Endothelial cell of umbilical vein (primary cell): ENCODE measurements at regions not wholly inside any gene's neighbourhood (a gene's known extent, or its start where the extent isn't known, plus 50 kb on each side); places are given as distances from the start of the nearest gene placed in this dataset. TPM values are rescaled to one million over a fixed set of nuclear protein-coding genes. Genes with fewer than 3 reads are reported as not detected.
A peak's percentile ranks its signal among the peaks of the same experiment; 100 is the strongest.

Experiments
- BruUV-seq: library from RNA; stranded (reverse); fragments of 400-500 nt; replicated peaks from 2 replicates; lab custom pipeline; 2021; lab: Mats Ljungman, UMichigan
- CTCF ChIA-PET: fragments of 300-600, 350-600 bp; sonication (Branson Sonifier 250); formaldehyde crosslinking; loops from one replicate; lab custom pipeline; 2021; ENCODE audit warnings: antibody characterized with exemption, inconsistent platforms; lab: Charles Lee
- POLR2A ChIA-PET: fragments of 300-600, 350-600 bp; sonication (Branson Sonifier 250); formaldehyde crosslinking; loops from one replicate; lab custom pipeline; 2021; ENCODE audit warnings: antibody characterized with exemption, inconsistent platforms; lab: Charles Lee
- DNase-seq: peaks from one replicate; pipeline ENCODE4 v3.0.0-alpha.2; 2011; ENCODE audit warnings: low read depth, low spot score
- FAIRE-seq: peaks from 2 replicates; lab custom pipeline; 2011; peaks lifted over from hg19 to GRCh38; lab: Jason Lieb, UNC
- H2AFZ ChIP-seq: 2 replicates; pipeline ENCODE4 v1.6.0; 2012; ENCODE audit warnings: low read depth, low read length, control low read depth, inconsistent platforms
- H3K27ac ChIP-seq: 2 replicates; pipeline ENCODE4 v1.5.1; 2011; ENCODE audit warnings: low read depth, mild to moderate bottlenecking, control low read depth, low read length, moderate library complexity; ENCODE audit not compliant: insufficient read depth
- H3K27me3 ChIP-seq, 2 experiments: 2 replicates each; pipeline versions ENCODE4 v1.6.0 to v1.6.1; 2011; ENCODE audit warnings: low read length in 2 of 2, mixed read lengths in 1 of 2; ENCODE audit not compliant: control insufficient read depth in 2 of 2, insufficient read depth in 2 of 2
- H3K36me3 ChIP-seq, 2 experiments: 2 replicates in 1 of 2; 3 replicates in 1 of 2; pipeline ENCODE4 v1.5.1; 2011; ENCODE audit warnings: low read length in 2 of 2, mild to moderate bottlenecking in 1 of 2, moderate library complexity in 1 of 2; ENCODE audit not compliant: control insufficient read depth in 2 of 2, insufficient read depth in 2 of 2; ENCODE audit errors: extremely low read depth in 1 of 2
- H3K4me1 ChIP-seq: 3 replicates; pipeline ENCODE4 v1.5.1; 2011; ENCODE audit warnings: mild to moderate bottlenecking, low read length; ENCODE audit not compliant: control insufficient read depth, insufficient read depth; ENCODE audit errors: extremely low read depth
- H3K4me2 ChIP-seq: 2 replicates; pipeline ENCODE4 v1.6.1; 2011; ENCODE audit warnings: low read length, control low read depth, mixed read lengths; ENCODE audit not compliant: insufficient read depth
- H3K4me3 ChIP-seq, 3 experiments: fragments of 200-600 bp in 1 of 3; sonication (generic), shearing (Covaris generic) in 1 of 3; replicated peaks in 1 of 3; 2 replicates each; pipeline ENCODE4 v1.5.1; 2011 to 2016; ENCODE audit warnings: control low read depth in 3 of 3, low read length in 3 of 3, mild to moderate bottlenecking in 2 of 3, inconsistent platforms in 1 of 3, low read depth in 1 of 3, moderate library complexity in 1 of 3; ENCODE audit not compliant: insufficient read depth in 1 of 3
- H3K79me2 ChIP-seq: 2 replicates; pipeline ENCODE4 v1.6.0; 2012; ENCODE audit warnings: low read length, inconsistent platforms; ENCODE audit not compliant: control insufficient read depth, insufficient read depth
- H3K9ac ChIP-seq: replicated peaks from 2 replicates; pipeline ENCODE3; 2011; ENCODE audit warnings: low read length, control low read depth; ENCODE audit not compliant: insufficient read depth; ENCODE audit errors: extremely low read depth
- H3K9me1 ChIP-seq: replicated peaks from 3 replicates; pipeline ENCODE4 v1.6.0; 2011; ENCODE audit warnings: mild to moderate bottlenecking, low read length; ENCODE audit not compliant: control insufficient read depth, insufficient read depth; ENCODE audit errors: extremely low read depth
- H3K9me3 ChIP-seq: replicated peaks from 2 replicates; pipeline ENCODE4 v1.5.1; 2012; ENCODE audit warnings: low read length, inconsistent platforms; ENCODE audit not compliant: control insufficient read depth, insufficient read depth
- H4K20me1 ChIP-seq: replicated peaks from 2 replicates; pipeline ENCODE3; 2011; ENCODE audit warnings: mild to moderate bottlenecking, low read length; ENCODE audit not compliant: control insufficient read depth, insufficient read depth; ENCODE audit errors: extremely low read depth
- EZH2 ChIP-seq: IDR thresholded peaks from 2 replicates; pipeline ENCODE4 v1.6.1; 2012; ENCODE audit warnings: borderline replicate concordance, low read depth, mild to moderate bottlenecking, moderate library complexity, low read length, inconsistent platforms; ENCODE audit not compliant: severe bottlenecking
- FOS ChIP-seq: IDR thresholded peaks from 2 replicates; pipeline ENCODE4 v1.6.1; 2011; ENCODE audit warnings: mild to moderate bottlenecking, low read length, moderate library complexity, borderline replicate concordance; ENCODE audit not compliant: insufficient read depth
- GATA2 ChIP-seq: IDR thresholded peaks from 2 replicates; pipeline ENCODE4 v1.7.0; 2011; ENCODE audit warnings: low read depth, mild to moderate bottlenecking, moderate library complexity, mixed read lengths, low read length; ENCODE audit not compliant: insufficient read length, insufficient read depth
- JUN ChIP-seq: IDR thresholded peaks from 2 replicates; pipeline ENCODE4 v1.6.1; 2011; ENCODE audit warnings: borderline replicate concordance, low read depth; ENCODE audit not compliant: insufficient read length, insufficient read depth
- MYC ChIP-seq: IDR thresholded peaks from one replicate; pipeline ENCODE4 v1.6.1; 2011; ENCODE audit warnings: mild to moderate bottlenecking, low read depth, low read length
- POLR2A ChIP-seq: IDR thresholded peaks from 2 replicates; pipeline ENCODE4 v1.6.1; 2012; ENCODE audit warnings: low read depth, mild to moderate bottlenecking, control low read depth, low read length
- POLR2AphosphoS5 ChIP-seq: IDR thresholded peaks from 2 replicates; pipeline ENCODE4 v1.6.1; 2012; ENCODE audit warnings: low read depth, mild to moderate bottlenecking, control low read depth, low read length, moderate library complexity; ENCODE audit not compliant: insufficient read depth
- dilution Hi-C: fragments of 300-500 bp; cut with MboI; formaldehyde crosslinking; loops from one replicate; pipeline ENCODE4 v1.15.0; 2019; ENCODE audit warnings: low sequenced_read_pairs; ENCODE audit not compliant: extremely low pct_ligation_motif_present
- intact Hi-C: fragments of 100-400 bp; cut with micrococcal nuclease; formaldehyde crosslinking; loops from one replicate; pipeline ENCODE4 v1.10.0; 2022
- small RNA-seq: library from RNA; depleted of rRNA; stranded (forward); fragments of <200 nt; gene quantifications from one replicate; pipeline ENCODE3, GENCODE V24; 2012; ENCODE audit warnings: low replicate concordance, low read depth; ENCODE audit not compliant: insufficient read depth, insufficient read length
- TF ChIP-seq, protein P1 (sequence below): IDR thresholded peaks from 2 replicates; pipeline ENCODE4 v1.6.1; 2011; ENCODE audit not compliant: insufficient read depth, insufficient read length
- TF ChIP-seq, protein P2 (sequence below), 2 donors: IDR thresholded peaks; 1 replicate in 1 of 2; 2 replicates in 1 of 2; pipeline ENCODE4 v1.5.1; 2011; ENCODE audit warnings: low read length in 2 of 2, mild to moderate bottlenecking in 2 of 2, moderate library complexity in 2 of 2, control low read depth in 1 of 2, inconsistent platforms in 1 of 2, low read depth in 1 of 2; ENCODE audit not compliant: insufficient read depth in 1 of 2; ENCODE audit errors: extremely low read depth in 1 of 2

DNA sequence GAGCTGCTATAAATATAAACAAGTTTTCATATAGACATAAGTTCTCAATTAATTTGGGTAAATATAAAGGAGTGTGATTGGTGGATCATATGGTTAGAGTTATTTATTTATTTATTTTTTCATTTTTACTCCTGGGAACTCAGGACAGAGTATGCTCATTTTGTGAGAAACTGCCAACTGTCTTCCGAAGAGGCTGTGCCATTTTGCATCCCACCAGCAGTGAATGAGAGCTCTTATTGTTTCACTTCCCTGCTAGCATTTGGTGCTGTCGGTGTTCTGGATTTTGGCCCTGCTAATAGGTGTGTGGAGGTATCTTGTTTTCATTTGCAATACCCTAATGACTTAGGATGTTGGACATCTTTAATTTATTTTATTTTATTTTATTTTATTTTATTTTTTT lies 50.4 kb upstream of the XPO1 start:
- dilution Hi-C loops, result no loop called here
- no peaks in the 10 kb centered on the region for H3K9me3 ChIP-seq
- POLR2A ChIA-PET, result no interaction called here

More for the DNA sequence above, 50.4 kb upstream of the XPO1 start:
- no peaks in the 10 kb centered on the region for H3K79me2 ChIP-seq
- no peak overlapping the region for H3K4me3 ChIP-seq
- H3K4me2 ChIP-seq, result no peak overlapping the region
- no peaks in the 10 kb centered on the region for H4K20me1 ChIP-seq
- H3K4me1 ChIP-seq, result no peaks in the 10 kb centered on the region
- intact Hi-C loops, result loop anchor here (5.0 kb wide), 1 partner anchor 51 kb away; the partner anchor contains the start of gene XPO1
- H3K27me3 ChIP-seq, result no peaks in the 10 kb centered on the region
- CTCF ChIA-PET, result interaction anchor here (0.8 to 1.9 kb wide), 2 partner anchors 13 to 453 kb away, joined by 4 read pairs; no protein-coding TSS in a partner anchor
- DNase-seq (no peak), FAIRE-seq (no peak)
- H3K9me1 ChIP-seq, result no peaks in the 10 kb centered on the region
- no peak overlapping the region for H3K9ac ChIP-seq
- no TSS peak for BruUV-seq
- H3K36me3 ChIP-seq, result no peaks in the 10 kb centered on the region
- H3K27ac ChIP-seq, result no peak overlapping the region
- H2AFZ ChIP-seq, result no peak overlapping the region
- TF ChIP-seq POLR2AphosphoS5, result no peak
- no peak for TF ChIP-seq POLR2A
- TF ChIP-seq, protein P1, sequence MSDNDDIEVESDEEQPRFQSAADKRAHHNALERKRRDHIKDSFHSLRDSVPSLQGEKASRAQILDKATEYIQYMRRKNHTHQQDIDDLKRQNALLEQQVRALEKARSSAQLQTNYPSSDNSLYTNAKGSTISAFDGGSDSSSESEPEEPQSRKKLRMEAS, result no peak
- TF ChIP-seq, protein P2, sequence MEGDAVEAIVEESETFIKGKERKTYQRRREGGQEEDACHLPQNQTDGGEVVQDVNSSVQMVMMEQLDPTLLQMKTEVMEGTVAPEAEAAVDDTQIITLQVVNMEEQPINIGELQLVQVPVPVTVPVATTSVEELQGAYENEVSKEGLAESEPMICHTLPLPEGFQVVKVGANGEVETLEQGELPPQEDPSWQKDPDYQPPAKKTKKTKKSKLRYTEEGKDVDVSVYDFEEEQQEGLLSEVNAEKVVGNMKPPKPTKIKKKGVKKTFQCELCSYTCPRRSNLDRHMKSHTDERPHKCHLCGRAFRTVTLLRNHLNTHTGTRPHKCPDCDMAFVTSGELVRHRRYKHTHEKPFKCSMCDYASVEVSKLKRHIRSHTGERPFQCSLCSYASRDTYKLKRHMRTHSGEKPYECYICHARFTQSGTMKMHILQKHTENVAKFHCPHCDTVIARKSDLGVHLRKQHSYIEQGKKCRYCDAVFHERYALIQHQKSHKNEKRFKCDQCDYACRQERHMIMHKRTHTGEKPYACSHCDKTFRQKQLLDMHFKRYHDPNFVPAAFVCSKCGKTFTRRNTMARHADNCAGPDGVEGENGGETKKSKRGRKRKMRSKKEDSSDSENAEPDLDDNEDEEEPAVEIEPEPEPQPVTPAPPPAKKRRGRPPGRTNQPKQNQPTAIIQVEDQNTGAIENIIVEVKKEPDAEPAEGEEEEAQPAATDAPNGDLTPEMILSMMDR (IDR thresholded peaks at IDR 0.05; ENCODE audit: extremely low read depth in 1 of 2, insufficient read depth in 1 of 2, low read depth in 1 of 2, low read length in 2 of 2), result no peak
- TF ChIP-seq FOS, result no peak
- TF ChIP-seq GATA2, result no peak
- TF ChIP-seq EZH2, result no peak
- TF ChIP-seq JUN, result no peak
- no peak for TF ChIP-seq MYC

Small RNA genes lying in the stretch of these regions (small RNA-seq; reads per million reads assigned to genes)
- gene RNU6-1145P, result 2.2 reads per million, percentile 4 among the genes with 10 or more reads in this experiment
- gene RPS29P10, result not detected
